ENCODE measurements at regions not wholly inside any gene's neighbourhood (a gene's known extent, or its start where the extent isn't known, plus 50 kb on each side); places are given as distances from the start of the nearest gene placed in this dataset.

GRCh38 chr16:27651301-27651700, 101.4 kb downstream of the KATNIP start:
- no peak for TF ChIP-seq POLR2A (IDR thresholded peaks at IDR 0.05; ENCODE audit: low read depth, low read length)
- no peak for TF ChIP-seq TAF1 (IDR thresholded peaks at IDR 0.05; ENCODE audit: borderline replicate concordance, low read depth, low read length)
- no peak for TF ChIP-seq POLR2AphosphoS5 (IDR thresholded peaks at IDR 0.05; ENCODE audit: low read depth, low read length)

Data from GM12892 (cell line).